ENCODE measurements at regions not wholly inside any gene's neighbourhood (a gene's known extent, or its start where the extent isn't known, plus 50 kb on each side); places are given as distances from the start of the nearest gene placed in this dataset.

DNA sequence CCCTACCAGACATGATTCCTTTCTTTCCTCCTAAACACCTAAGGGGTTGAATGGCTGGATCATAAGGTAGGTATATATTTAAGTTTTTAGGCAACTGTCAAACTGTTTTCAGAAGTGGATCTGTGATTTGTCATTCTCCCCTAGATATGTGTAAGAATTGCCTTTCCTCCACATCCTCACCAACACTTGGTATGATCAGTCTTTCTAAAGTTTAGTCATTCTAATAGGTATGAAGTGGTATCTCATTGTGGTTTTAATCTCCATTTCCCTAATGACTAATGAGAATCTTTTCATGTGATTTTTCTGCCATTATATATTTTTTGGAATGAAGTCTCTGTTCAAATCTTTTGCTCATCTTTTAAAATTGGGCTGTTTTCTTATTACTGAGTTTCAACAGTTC lies 122.1 kb downstream of the TFCP2L1 start:
- peaks cover 17% of the 10 kb centered on the region for H3K9me3 Mint-ChIP-seq
- no peak for TF ChIP-seq CTCF (IDR thresholded peaks at IDR 0.05)
- intact Hi-C loops (cut with micrococcal nuclease) = no loop called here
- POLR2A ChIA-PET = no interaction called here
- H3K27me3 Mint-ChIP-seq = no peaks in the 10 kb centered on the region
- H3K27ac Mint-ChIP-seq = no peak overlapping the region
- no peak for DNase-seq
- CTCF ChIA-PET = no interaction called here
- H3K36me3 Mint-ChIP-seq (ENCODE audit: low read depth) = no peaks in the 10 kb centered on the region
- H3K4me3 Mint-ChIP-seq = no peak overlapping the region
- H3K4me1 Mint-ChIP-seq = no peaks in the 10 kb centered on the region
- ATAC-seq (ENCODE audit: low read depth) = no peak

DNA sequence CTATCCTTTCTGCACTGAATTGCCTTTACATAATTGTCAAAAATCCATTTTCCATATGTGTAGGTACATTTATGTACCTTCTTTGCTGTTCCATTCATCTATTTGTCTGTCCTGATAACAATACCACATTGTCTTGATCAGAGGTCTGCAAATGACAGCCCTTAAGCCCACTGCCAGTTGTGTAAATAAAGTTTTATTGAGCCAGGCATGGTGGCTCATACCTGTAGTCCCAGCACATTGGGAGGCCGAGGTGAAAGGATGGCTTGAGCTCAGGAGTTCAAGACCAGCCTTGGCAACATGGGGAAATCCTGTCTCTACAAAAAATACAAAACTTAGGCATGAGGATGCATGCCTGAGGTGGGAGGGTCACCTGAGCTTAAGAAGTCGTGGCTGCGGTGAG lies 121.0 kb downstream of the TFCP2L1 start:
- no peaks in the 10 kb centered on the region for H3K4me1 Mint-ChIP-seq
- ChIA-PET CTCF (no interaction called here), POLR2A (no interaction called here)
- H3K4me3 Mint-ChIP-seq = no peak overlapping the region
- intact Hi-C loops (cut with micrococcal nuclease) = no loop called here
- ATAC-seq (ENCODE audit: low read depth) (no peak), DNase-seq (no peak)
- no peak for TF ChIP-seq CTCF (IDR thresholded peaks at IDR 0.05)
- H3K27ac Mint-ChIP-seq = no peak overlapping the region
- no peaks in the 10 kb centered on the region for H3K36me3 Mint-ChIP-seq (ENCODE audit: low read depth)
- no peaks in the 10 kb centered on the region for H3K27me3 Mint-ChIP-seq
- H3K9me3 Mint-ChIP-seq = peaks cover 9% of the 10 kb centered on the region

GRCh38 chr2:121165038-121165542 lies 119.9 kb downstream of the TFCP2L1 start:
- CTCF ChIA-PET = no interaction called here
- POLR2A ChIA-PET = no interaction called here
- intact Hi-C loops (cut with micrococcal nuclease) = no loop called here

More at GRCh38 chr2:121165038-121165542, 119.9 kb downstream of the TFCP2L1 start:
- no peaks in the 10 kb centered on the region for H3K4me1 Mint-ChIP-seq
- no peak overlapping the region for H3K4me3 Mint-ChIP-seq
- H3K9me3 Mint-ChIP-seq = peaks cover 9% of the 10 kb centered on the region
- no peaks in the 10 kb centered on the region for H3K36me3 Mint-ChIP-seq (ENCODE audit: low read depth)
- ATAC-seq (ENCODE audit: low read depth) = no peak
- H3K27ac Mint-ChIP-seq = no peak overlapping the region
- no peak for DNase-seq
- no peak for TF ChIP-seq CTCF (IDR thresholded peaks at IDR 0.05)
- H3K27me3 Mint-ChIP-seq = peaks cover 2% of the 10 kb centered on the region
